Suppressor macrophage treated with lipopolysaccharide for 1 hour (primary cell): ENCODE measurements at regions not wholly inside any gene's neighbourhood (a gene's known extent, or its start where the extent isn't known, plus 50 kb on each side); places are given as distances from the start of the nearest gene placed in this dataset.

Source experiments
- DNase-seq, 3 donors: peaks; one replicate each; pipeline ENCODE4 v3.0.0-alpha.2; 2020 to 2022

- DNase-seq = no peak
Measured at GRCh38 chr18:34649080-34649479, 61.0 kb upstream of the DTNA start.

GRCh38 chr18:34650121-34650545 lies 60.0 kb upstream of the DTNA start:
- peak in 2 of 3 donors; percentile 24 to 33 for DNase-seq

- DNase-seq = no peak
Measured at GRCh38 chr18:34651586-34652369, 58.3 kb upstream of the DTNA start.

GRCh38 chr18:34655131-34655530 lies 55.0 kb upstream of the DTNA start:
- no peak for DNase-seq

GRCh38 chr18:34657860-34658500 lies 52.1 kb upstream of the DTNA start:
- DNase-seq = no peak

- DNase-seq = peak; percentile 91 to 95 (median 95)
Measured at GRCh38 chr18:34659579-34660517, 50.2 kb upstream of the DTNA start.
